ENCODE measurements at regions not wholly inside any gene's neighbourhood (a gene's known extent, or its start where the extent isn't known, plus 50 kb on each side); places are given as distances from the start of the nearest gene placed in this dataset.

- TF ChIP-seq, protein P1, sequence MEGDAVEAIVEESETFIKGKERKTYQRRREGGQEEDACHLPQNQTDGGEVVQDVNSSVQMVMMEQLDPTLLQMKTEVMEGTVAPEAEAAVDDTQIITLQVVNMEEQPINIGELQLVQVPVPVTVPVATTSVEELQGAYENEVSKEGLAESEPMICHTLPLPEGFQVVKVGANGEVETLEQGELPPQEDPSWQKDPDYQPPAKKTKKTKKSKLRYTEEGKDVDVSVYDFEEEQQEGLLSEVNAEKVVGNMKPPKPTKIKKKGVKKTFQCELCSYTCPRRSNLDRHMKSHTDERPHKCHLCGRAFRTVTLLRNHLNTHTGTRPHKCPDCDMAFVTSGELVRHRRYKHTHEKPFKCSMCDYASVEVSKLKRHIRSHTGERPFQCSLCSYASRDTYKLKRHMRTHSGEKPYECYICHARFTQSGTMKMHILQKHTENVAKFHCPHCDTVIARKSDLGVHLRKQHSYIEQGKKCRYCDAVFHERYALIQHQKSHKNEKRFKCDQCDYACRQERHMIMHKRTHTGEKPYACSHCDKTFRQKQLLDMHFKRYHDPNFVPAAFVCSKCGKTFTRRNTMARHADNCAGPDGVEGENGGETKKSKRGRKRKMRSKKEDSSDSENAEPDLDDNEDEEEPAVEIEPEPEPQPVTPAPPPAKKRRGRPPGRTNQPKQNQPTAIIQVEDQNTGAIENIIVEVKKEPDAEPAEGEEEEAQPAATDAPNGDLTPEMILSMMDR (IDR thresholded peaks at IDR 0.05; ENCODE audit: borderline replicate concordance, extremely low read depth, low read length, poor library complexity, severe bottlenecking), result no peak
- TF ChIP-seq EZH2 (IDR thresholded peaks at IDR 0.05; ENCODE audit: borderline replicate concordance, low read depth, low read length, severe bottlenecking), result no peak
Measured at GRCh38 chr2:21947046-21947445, 823.3 kb downstream of the TDRD15 start.

Data from DND-41 (cell line).